ENCODE measurements at regions not wholly inside any gene's neighbourhood (a gene's known extent, or its start where the extent isn't known, plus 50 kb on each side); places are given as distances from the start of the nearest gene placed in this dataset.

DNA sequence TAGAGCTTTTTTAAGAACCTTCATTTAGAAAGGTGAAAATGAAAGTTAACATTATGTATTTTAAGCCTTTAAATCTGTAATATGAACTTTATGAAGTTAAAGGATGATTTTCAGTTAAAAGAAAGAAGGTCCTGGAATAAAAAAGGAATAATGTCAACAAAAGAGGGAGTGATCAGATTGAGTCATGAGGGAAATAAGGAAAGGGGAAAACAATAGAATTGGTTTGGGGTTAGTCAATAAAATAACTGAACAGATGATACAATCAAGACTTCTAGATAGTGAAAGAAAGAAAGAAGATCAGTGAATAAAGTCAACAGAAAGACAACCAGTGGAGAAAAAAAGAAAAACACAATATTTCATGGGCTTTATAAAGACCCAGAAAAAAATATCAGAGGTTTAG is 291.6 kb upstream of the ARSJ start:
- TF ChIP-seq CTCF (IDR thresholded peaks at IDR 0.05), result no peak
- no peak for TF ChIP-seq EP300 (IDR thresholded peaks at IDR 0.05)
- TF ChIP-seq POLR2A (IDR thresholded peaks at IDR 0.05), result no peak
- Histone ChIP-seq H3K9me3 (no peaks in the 10 kb centered on the region), H3K27ac (peak overlapping the region in 1 of 4 donors; percentile 60), H3K4me1 (peaks cover 0 to 21% (median 0%) of the 10 kb centered on the region in 4 donors), H3K27me3 (no peaks in the 10 kb centered on the region), H3K36me3 (no peaks in the 10 kb centered on the region), H3K4me3 (no peak overlapping the region)
- no peak for DNase-seq (ENCODE audit: low spot score in 2 of 2)

GRCh38 chr4:114272226-114272625 is 292.8 kb upstream of the ARSJ start:
- TF ChIP-seq POLR2A (IDR thresholded peaks at IDR 0.05), result no peak
- TF ChIP-seq EP300 (IDR thresholded peaks at IDR 0.05), result no peak
- TF ChIP-seq CTCF (IDR thresholded peaks at IDR 0.05), result no peak
- Histone ChIP-seq H3K27me3 (no peaks in the 10 kb centered on the region), H3K4me1 (peaks cover 0 to 21% (median 0%) of the 10 kb centered on the region in 4 donors), H3K36me3 (no peaks in the 10 kb centered on the region), H3K4me3 (no peak overlapping the region), H3K27ac (peak overlapping the region in 1 of 4 donors; percentile 60), H3K9me3 (no peaks in the 10 kb centered on the region)
- DNase-seq (ENCODE audit: low spot score in 2 of 2), result no peak

- H3K4me3 ChIP-seq, result no peak overlapping the region
- TF ChIP-seq EP300 (IDR thresholded peaks at IDR 0.05), result no peak
- TF ChIP-seq CTCF (IDR thresholded peaks at IDR 0.05), result no peak
- TF ChIP-seq POLR2A (IDR thresholded peaks at IDR 0.05), result no peak
- no peaks in the 10 kb centered on the region for H3K27me3 ChIP-seq
- no peaks in the 10 kb centered on the region for H3K9me3 ChIP-seq
- DNase-seq (ENCODE audit: low spot score in 2 of 2), result no peak
- WGBS, 2 donors, result 30 to 55% methylated on average over 1 of the region's 1 CpG
- H3K36me3 ChIP-seq, result no peaks in the 10 kb centered on the region
- H3K4me1 ChIP-seq, result peaks cover 0 to 21% (median 0%) of the 10 kb centered on the region in 4 donors
- H3K27ac ChIP-seq, result no peak overlapping the region
Measured at GRCh38 chr4:114273238-114273637, 293.8 kb upstream of the ARSJ start.

GRCh38 chr4:114277690-114278089 is 298.2 kb upstream of the ARSJ start:
- Histone ChIP-seq H3K27me3 (no peaks in the 10 kb centered on the region), H3K27ac (no peak overlapping the region), H3K9me3 (peaks cover 0 to 3% (median 1%) of the 10 kb centered on the region in 4 donors), H3K36me3 (no peaks in the 10 kb centered on the region), H3K4me1 (peaks cover 0 to 2% (median 0%) of the 10 kb centered on the region in 4 donors), H3K4me3 (no peak overlapping the region)
- DNase-seq (ENCODE audit: low spot score in 2 of 2), result no peak
- 39 to 41% methylated on average over 2 of the region's 2 CpGs for WGBS, 2 donors
- TF ChIP-seq CTCF (IDR thresholded peaks at IDR 0.05), result no peak
- no peak for TF ChIP-seq POLR2A (IDR thresholded peaks at IDR 0.05)
- no peak for TF ChIP-seq EP300 (IDR thresholded peaks at IDR 0.05)

DNA sequence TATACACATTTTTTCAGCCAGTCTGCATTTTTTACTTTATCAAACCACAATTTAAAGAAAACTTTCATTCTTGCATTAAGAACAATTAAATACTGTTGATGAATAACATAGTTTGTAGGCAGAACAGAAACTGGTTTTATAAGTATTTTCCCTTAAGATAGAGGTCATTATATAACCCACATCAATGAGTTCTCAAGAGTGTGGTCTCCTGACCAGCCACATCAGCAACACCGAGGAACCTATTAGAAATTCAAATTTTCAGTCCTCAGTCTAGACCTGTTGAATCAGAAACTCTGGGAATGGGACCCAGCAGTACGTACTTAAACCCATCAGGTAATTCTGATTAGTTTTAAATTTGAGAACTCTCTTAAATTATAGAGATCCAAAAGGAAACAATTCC is 299.6 kb upstream of the ARSJ start:
- Histone ChIP-seq H3K4me3 (no peak overlapping the region), H3K27ac (no peak overlapping the region), H3K36me3 (no peaks in the 10 kb centered on the region), H3K9me3 (peaks cover 0 to 3% (median 1%) of the 10 kb centered on the region in 4 donors), H3K27me3 (no peaks in the 10 kb centered on the region), H3K4me1 (no peaks in the 10 kb centered on the region)
- 50 to 84% methylated on average over 2 of the region's 2 CpGs for WGBS, 2 donors
- no peak for DNase-seq (ENCODE audit: low spot score in 2 of 2)
- TF ChIP-seq CTCF (IDR thresholded peaks at IDR 0.05) (no peak), EP300 (IDR thresholded peaks at IDR 0.05) (no peak), POLR2A (IDR thresholded peaks at IDR 0.05) (no peak)
